Mucosa of rectum (tissue), 2 donors: ENCODE measurements at regions not wholly inside any gene's neighbourhood (a gene's known extent, or its start where the extent isn't known, plus 50 kb on each side); places are given as distances from the start of the nearest gene placed in this dataset.
A peak's percentile ranks its signal among the peaks of the same experiment; 100 is the strongest.

Experiments
- H3K27ac ChIP-seq, 2 donors: one replicate each; pipeline ENCODE4 v1.7.0; 2013; ENCODE audit warnings: inconsistent platforms in 2 of 2, low read depth in 2 of 2, low read length in 2 of 2
- H3K27me3 ChIP-seq, 2 donors: one replicate each; pipeline ENCODE4 v1.7.0; 2013; ENCODE audit warnings: low read length in 2 of 2; ENCODE audit not compliant: control insufficient read depth in 2 of 2, insufficient read depth in 2 of 2
- H3K36me3 ChIP-seq, 2 donors: one replicate each; pipeline ENCODE4 v1.7.0; 2013; ENCODE audit warnings: low read length in 2 of 2; ENCODE audit not compliant: control insufficient read depth in 2 of 2, insufficient read depth in 2 of 2
- H3K4me1 ChIP-seq, 2 donors: one replicate each; pipeline ENCODE4 v1.7.0; 2013; ENCODE audit warnings: low read length in 2 of 2, mild to moderate bottlenecking in 1 of 2; ENCODE audit not compliant: control insufficient read depth in 2 of 2, insufficient read depth in 2 of 2
- H3K4me3 ChIP-seq, 2 donors: one replicate each; pipeline ENCODE4 v1.7.0; 2013; ENCODE audit warnings: low read length in 2 of 2
- H3K9ac ChIP-seq, 2 donors: one replicate each; pipeline ENCODE4 v1.7.0; 2013; ENCODE audit warnings: low read length in 2 of 2, low read depth in 1 of 2, mild to moderate bottlenecking in 1 of 2
- H3K9me3 ChIP-seq, 2 donors: one replicate each; pipeline ENCODE4 v1.7.0; 2013; ENCODE audit warnings: low read length in 2 of 2; ENCODE audit not compliant: control insufficient read depth in 2 of 2
- donor health status: healthy.
- donor health status: Normal muscosa, but diverticular disease.

GRCh38 chr3:59408047-59408624, 358.3 kb upstream of the CFAP20DC start:
- no peak overlapping the region for H3K9ac ChIP-seq
- no peaks in the 10 kb centered on the region for H3K36me3 ChIP-seq
- H3K27me3 ChIP-seq: no peaks in the 10 kb centered on the region
- H3K27ac ChIP-seq: peak overlapping the region; percentile 34 to 61
- no peaks in the 10 kb centered on the region for H3K9me3 ChIP-seq
- H3K4me1 ChIP-seq: peaks cover 9 to 14% of the 10 kb centered on the region in 2 donors
- no peak overlapping the region for H3K4me3 ChIP-seq

GRCh38 chr3:59407425-59407824, 357.6 kb upstream of the CFAP20DC start:
- Histone ChIP-seq H3K27ac (peak overlapping the region; percentile 34 to 61), H3K27me3 (no peaks in the 10 kb centered on the region), H3K36me3 (no peaks in the 10 kb centered on the region), H3K4me1 (peaks cover 9 to 14% of the 10 kb centered on the region in 2 donors), H3K4me3 (no peak overlapping the region), H3K9ac (no peak overlapping the region), H3K9me3 (no peaks in the 10 kb centered on the region)

GRCh38 chr3:59406943-59407342, 357.1 kb upstream of the CFAP20DC start:
- Histone ChIP-seq H3K9ac (no peak overlapping the region), H3K36me3 (no peaks in the 10 kb centered on the region), H3K27me3 (no peaks in the 10 kb centered on the region), H3K9me3 (no peaks in the 10 kb centered on the region), H3K4me1 (peaks cover 9 to 14% of the 10 kb centered on the region in 2 donors), H3K4me3 (no peak overlapping the region), H3K27ac (no peak overlapping the region)

- no peaks in the 10 kb centered on the region for H3K36me3 ChIP-seq
- H3K27ac ChIP-seq: no peak overlapping the region
- no peaks in the 10 kb centered on the region for H3K9me3 ChIP-seq
- H3K9ac ChIP-seq: no peak overlapping the region
- H3K4me1 ChIP-seq: peaks cover 9 to 14% of the 10 kb centered on the region in 2 donors
- H3K4me3 ChIP-seq: no peak overlapping the region
- no peaks in the 10 kb centered on the region for H3K27me3 ChIP-seq
Observed at GRCh38 chr3:59404851-59405250, 355.0 kb upstream of the CFAP20DC start.

GRCh38 chr3:59404064-59404463, 354.2 kb upstream of the CFAP20DC start:
- Histone ChIP-seq H3K9me3 (no peaks in the 10 kb centered on the region), H3K27me3 (no peaks in the 10 kb centered on the region), H3K4me3 (no peak overlapping the region), H3K36me3 (no peaks in the 10 kb centered on the region), H3K27ac (no peak overlapping the region), H3K4me1 (peaks cover 9 to 14% of the 10 kb centered on the region in 2 donors), H3K9ac (no peak overlapping the region)

GRCh38 chr3:59401924-59402323, 352.1 kb upstream of the CFAP20DC start:
- H3K36me3 ChIP-seq: no peaks in the 10 kb centered on the region
- H3K4me1 ChIP-seq: peaks cover 0 to 5% of the 10 kb centered on the region in 2 donors
- H3K9me3 ChIP-seq: no peaks in the 10 kb centered on the region
- H3K27ac ChIP-seq: no peak overlapping the region
- no peak overlapping the region for H3K4me3 ChIP-seq
- H3K9ac ChIP-seq: no peak overlapping the region
- no peaks in the 10 kb centered on the region for H3K27me3 ChIP-seq

- Histone ChIP-seq H3K36me3 (no peaks in the 10 kb centered on the region), H3K4me3 (no peak overlapping the region), H3K4me1 (no peaks in the 10 kb centered on the region), H3K9ac (no peak overlapping the region), H3K27ac (no peak overlapping the region), H3K9me3 (no peaks in the 10 kb centered on the region), H3K27me3 (no peaks in the 10 kb centered on the region)
Observed at GRCh38 chr3:59392116-59392515, 342.3 kb upstream of the CFAP20DC start.

- H3K9me3 ChIP-seq: no peaks in the 10 kb centered on the region
- H3K9ac ChIP-seq: no peak overlapping the region
- H3K4me1 ChIP-seq: no peaks in the 10 kb centered on the region
- no peak overlapping the region for H3K27ac ChIP-seq
- no peaks in the 10 kb centered on the region for H3K27me3 ChIP-seq
- no peak overlapping the region for H3K4me3 ChIP-seq
- H3K36me3 ChIP-seq: no peaks in the 10 kb centered on the region
Observed at GRCh38 chr3:59391131-59391530, 341.3 kb upstream of the CFAP20DC start.

GRCh38 chr3:59388555-59389270, 338.9 kb upstream of the CFAP20DC start:
- H3K27ac ChIP-seq: peak overlapping the region in 1 of 2 donors; percentile 16
- no peak overlapping the region for H3K9ac ChIP-seq
- H3K27me3 ChIP-seq: no peaks in the 10 kb centered on the region
- no peaks in the 10 kb centered on the region for H3K9me3 ChIP-seq
- H3K4me3 ChIP-seq: no peak overlapping the region
- H3K36me3 ChIP-seq: no peaks in the 10 kb centered on the region
- no peaks in the 10 kb centered on the region for H3K4me1 ChIP-seq

- H3K36me3 ChIP-seq: no peaks in the 10 kb centered on the region
- no peaks in the 10 kb centered on the region for H3K9me3 ChIP-seq
- H3K4me1 ChIP-seq: no peaks in the 10 kb centered on the region
- no peak overlapping the region for H3K27ac ChIP-seq
- peak overlapping the region in 1 of 2 donors; percentile 1 for H3K4me3 ChIP-seq
- no peak overlapping the region for H3K9ac ChIP-seq
- no peaks in the 10 kb centered on the region for H3K27me3 ChIP-seq
Observed at GRCh38 chr3:59386165-59386564, 336.3 kb upstream of the CFAP20DC start.
